Inflammatory macrophage treated with lipopolysaccharide for 4 hours (primary cell): ENCODE measurements at regions not wholly inside any gene's neighbourhood (a gene's known extent, or its start where the extent isn't known, plus 50 kb on each side); places are given as distances from the start of the nearest gene placed in this dataset.
"Not testable (repeated sequence)": the region's sequence is repeated elsewhere in the genome, so short reads cannot be mapped to it uniquely, and the experiment has no call there.

Experiments
- DNase-seq: peaks from one replicate; pipeline ENCODE4 v3.0.0-alpha.2; 2020

DNA sequence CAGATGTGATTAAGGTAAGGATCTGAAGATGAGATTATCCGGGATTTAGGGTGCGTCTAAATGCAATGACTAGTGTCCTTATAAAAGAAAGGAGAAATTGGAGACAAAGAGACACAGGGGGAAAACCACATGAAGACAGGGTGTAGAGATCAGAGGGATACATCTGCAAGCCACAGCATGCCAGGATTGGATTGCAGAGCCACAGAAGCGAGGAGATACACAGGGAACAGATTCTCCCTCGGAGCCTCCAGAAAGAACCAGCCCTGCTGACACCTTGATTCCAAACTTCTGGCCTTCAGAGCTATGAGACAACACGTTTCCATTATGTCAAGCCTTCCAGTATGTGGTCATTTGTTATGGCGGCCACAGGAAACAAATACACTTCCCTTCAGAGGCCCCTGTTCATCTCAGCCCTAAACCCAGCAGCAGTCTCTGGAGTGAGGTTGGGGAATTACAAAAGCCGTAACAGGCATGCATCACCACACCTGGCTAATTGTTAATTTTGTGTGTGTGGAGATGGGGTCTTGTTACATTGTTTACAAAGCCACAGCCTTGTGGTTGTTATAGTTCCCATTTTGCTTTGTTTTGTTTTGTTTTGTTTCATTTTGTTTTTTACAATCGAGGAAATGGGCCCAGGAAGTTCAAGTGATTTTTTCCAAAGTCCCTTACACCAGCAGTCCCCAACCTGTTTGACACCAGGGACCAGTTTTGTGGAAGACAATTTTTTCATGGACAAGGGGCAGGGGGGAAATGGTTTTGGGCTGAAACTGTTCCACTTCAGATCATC is 51.6 kb upstream of the LYRM9 start:
- no peak for DNase-seq

DNA sequence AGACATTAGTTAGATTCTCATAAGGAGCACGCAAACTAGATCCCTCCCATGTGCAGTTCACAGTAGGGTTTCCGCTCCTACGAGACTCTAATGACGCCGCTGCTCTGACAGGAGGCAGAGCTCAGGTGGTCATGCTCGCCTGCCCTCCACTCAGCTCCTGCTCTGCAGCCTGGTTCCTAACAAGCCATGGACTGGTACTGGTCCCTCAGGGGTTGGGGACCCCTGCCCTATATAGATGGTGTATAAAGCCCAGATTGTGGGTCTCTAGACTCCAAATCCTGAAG is 52.1 kb upstream of the LYRM9 start:
- DNase-seq, result no peak

DNA sequence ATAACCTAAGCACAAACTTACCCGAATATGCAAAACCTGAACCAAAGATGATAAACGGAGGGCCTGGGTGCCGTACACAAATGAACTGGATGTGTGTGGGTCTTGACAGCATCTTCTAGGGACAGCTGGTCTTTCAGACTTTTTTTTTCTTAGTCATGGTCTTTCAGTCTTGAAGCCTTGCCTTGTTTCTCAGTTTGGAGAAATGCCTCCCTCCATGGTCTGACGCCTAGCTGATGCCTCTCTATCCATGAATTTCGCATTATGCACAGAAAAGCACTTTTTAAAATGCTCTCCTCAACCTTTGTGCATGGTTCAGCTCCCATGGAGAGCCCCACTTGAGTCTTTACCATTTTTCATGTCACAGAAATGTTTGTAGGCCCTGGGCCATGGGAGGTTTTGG is 52.8 kb upstream of the LYRM9 start:
- no peak for DNase-seq

DNA sequence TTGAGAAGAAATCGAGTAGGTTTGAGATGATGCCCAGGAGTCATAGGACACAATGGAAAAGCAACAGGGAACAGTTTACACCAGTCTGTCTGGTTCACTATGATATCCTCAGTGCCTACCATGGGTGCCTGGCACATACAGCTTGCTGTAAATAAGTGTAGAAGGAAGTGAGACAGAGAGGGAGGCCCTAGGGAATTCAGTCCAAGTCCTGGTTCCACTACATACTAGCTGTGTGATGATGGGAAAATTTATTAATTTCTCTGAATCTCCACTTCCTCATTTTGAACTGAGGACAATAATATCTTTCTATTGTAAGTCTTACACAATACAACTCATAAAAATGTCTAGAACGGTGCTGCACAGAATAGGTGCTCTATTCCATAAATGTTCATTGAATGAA is 53.3 kb upstream of the LYRM9 start:
- peak; percentile 52 for DNase-seq

DNA sequence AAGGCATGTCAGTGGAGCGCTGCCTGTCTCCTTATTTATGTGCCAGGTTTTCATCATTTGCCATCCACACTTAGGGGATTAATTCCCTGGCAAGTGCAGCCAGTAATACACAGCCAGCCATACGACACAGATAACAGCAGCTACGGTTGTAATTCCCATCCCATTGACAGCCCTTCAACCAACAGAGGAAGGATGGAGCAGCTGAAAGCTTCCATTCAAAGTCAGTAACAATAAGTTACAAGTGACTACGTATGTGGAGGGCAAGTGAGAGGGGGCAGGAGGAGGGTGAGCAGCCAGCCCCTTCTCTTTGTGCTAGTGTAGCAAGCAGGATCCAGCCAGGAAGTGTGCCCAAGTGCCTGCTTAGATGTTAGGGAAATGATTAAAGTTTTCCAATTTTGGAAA is 53.8 kb upstream of the LYRM9 start:
- no peak for DNase-seq

DNA sequence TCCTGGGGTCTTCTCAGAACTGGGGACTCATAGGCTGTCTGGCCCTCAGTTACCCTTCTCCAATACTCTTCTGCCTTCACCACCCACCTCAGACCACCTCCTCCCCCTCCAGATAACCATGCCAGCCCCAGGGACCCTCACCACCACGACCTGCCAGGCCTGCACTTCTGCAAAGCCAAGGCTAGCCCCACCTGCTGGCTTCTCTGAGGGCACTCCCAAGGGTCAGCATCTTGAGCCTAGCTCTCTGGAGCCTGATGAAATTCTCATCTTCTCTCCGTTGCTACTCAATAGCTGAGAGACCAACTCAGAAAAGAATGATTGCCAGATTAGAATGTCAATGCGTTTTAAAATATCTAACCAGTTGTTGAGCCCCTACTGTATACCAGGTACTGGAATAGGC is 56.1 kb upstream of the LYRM9 start:
- no peak for DNase-seq

DNA sequence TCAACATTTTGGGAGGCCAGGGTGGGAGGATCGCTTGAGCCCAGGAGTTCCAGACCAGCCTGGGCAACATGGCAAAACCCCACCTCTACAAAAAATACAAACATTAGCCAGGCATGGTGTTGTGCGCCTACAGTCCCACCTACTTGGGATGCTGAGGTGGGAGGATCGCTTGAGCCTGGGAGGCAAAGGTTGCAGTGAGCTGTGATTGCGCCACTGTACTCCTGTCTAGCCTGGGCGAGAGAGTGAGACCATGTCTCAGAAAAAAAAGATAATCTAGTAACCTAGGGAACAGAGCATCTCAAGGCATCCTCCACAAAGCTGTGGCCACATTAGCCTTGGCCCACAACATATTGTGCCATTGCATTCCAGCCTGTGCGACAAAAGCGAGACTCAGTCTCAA is 57.1 kb upstream of the LYRM9 start:
- not testable (repeated sequence) for DNase-seq

DNA sequence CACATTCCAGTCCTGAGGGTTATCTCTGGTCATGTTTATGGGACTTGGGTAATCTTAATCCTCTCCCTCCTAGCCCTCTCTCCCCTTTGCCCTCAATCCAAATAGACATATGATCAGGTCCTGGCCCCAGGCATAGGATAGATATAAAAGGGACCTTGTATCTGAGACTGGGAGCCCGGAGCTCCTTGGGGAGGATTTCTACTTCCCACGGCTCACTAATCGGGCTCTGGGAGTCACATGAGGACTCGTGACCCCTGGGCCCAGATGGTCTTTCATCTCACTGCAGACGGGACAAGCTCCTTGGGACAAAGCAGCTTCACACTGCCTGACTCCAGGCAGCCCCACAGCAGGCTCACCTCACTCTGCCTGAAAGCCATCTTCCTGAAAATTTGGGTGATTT is 57.8 kb upstream of the LYRM9 start:
- no peak for DNase-seq

DNA sequence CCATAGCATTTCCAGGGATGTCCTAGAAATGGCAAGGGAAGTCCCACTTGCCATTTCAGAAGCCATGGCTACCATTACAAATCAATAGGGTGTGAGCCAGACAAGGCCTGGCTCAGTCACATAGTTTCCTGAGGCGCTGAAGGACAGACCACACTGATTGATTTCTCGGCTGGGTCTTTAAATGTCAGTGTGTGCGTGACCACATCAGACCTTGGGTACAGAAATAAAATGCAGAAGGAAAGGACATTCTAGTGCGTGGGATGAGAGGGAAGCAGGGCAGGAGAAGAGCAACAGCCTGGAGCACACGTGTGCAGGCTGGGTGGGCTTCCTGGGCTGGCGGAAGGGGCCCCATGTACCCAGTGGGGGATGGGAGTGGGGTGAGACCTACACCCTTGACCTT is 58.7 kb upstream of the LYRM9 start:
- peak; percentile 45 for DNase-seq

DNA sequence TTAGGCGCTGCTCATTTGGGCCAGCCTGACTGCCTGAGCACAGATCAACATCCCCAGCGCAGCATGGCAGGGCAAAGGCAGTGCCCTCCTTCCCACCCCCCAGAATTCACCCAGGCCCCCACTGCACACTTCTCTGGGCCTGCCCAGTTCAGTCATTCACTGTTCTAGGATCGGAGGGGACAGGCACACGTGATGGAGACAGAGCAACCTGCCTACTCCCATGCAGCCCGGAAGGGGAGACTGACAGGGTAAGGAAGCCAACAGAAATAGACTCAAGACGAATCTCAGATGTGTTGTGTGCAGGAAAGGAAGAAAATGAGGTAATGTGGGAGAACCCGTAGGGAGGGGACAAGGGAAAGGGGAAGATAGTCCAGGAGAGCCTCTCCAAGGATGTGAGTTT is 59.2 kb upstream of the LYRM9 start:
- DNase-seq, result no peak

DNA sequence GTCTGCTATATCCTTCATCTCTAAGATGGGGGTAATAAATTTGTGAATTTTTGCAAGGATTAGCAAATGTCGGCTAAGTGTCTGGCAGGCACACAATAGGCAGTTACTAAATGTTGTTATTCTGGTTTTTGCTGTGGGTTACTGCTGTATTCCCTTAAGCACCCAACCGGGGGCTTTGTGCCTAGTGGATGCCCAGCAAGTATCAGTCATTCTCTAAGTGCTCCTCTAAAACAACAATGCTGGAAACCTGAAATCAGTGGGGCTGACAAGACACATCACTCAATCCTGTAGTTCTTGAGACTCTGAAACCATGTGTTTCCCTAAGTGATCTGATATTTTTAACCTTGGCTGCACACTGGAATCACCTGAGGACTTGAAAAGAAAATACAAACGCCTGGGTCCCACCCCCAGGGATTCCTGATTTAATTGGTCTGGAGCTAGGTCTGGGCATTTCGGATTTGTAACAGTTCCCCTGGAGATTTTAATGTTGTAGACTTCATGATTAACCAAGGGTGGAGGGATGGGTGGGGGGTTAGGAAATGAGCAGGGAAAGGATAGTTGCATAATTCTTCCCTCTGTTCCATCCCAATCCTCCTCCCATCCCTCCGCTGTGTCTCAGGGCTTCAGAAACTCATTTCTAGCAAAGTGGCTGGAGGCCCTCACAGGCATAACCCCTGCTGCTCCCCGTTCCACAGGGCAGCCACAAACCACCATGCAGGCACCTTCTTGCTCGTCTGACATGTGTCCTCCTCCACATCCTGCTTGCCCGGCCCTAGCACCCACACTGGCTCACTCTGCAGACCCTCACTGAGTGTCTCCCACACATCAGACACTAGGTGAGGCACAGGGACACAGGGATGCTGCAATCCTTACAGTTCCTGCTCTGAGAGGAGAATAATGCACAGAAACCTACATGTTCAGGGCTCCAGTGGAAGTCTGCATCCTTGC is 61.7 kb upstream of the LYRM9 start:
- DNase-seq, result no peak

DNA sequence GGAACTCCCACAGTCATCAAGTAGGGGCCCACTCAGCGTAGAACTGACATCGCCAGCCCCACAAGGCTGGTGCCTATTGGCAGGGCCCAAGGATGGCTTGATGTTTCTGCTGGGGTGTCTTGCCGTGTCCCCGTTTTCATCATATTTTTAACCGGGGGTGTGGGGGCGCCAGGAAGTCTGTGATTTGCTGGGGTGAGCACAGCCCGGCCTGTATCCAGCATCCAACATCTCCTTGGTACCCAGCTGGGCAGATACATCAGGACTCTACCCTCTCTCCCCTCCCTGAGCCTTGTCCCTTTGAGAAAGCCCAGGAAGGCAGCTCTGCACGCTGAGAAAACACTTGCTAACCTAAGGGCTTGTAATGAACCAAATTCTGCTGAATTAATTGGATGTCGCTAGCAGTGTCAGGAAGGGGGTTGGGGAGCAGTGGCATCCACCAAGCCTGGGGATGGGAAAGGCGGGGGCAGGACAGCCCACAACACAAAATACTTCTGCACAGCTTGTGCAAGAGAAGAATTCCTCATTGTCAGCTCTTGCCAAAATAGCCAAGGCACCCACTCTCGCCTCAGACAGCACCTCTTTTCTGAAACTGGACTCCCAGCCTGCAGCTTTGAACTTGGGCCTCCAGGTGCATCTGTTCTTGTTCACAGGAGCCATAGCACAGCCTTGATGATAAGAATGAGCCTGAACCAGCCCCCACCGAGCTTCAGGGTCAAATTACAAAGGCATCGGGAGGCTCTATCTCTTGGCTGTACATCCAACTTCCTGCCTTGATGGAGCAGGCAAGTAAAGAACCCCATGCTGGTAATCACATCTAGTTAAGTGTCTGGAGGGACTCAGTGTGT is 63.7 kb upstream of the LYRM9 start:
- DNase-seq, result no peak

DNA sequence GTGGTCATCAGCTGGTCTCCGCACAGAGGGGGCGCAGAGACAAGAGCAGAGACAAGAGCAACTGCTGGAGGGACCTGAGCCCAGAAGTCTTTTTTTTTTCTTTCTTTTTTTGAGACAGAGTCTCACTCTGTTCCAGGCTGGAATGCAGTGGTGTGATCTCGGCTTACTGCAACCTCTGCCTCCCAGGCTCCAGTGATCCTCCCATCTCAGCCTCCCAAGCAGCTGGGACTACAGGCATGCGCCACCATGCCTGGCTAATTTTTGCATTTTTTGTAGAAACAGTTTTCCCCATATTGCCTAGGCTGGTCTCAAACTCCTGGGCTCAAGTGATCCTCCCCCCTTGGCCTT is 64.3 kb upstream of the LYRM9 start:
- DNase-seq, result not testable (repeated sequence)

DNA sequence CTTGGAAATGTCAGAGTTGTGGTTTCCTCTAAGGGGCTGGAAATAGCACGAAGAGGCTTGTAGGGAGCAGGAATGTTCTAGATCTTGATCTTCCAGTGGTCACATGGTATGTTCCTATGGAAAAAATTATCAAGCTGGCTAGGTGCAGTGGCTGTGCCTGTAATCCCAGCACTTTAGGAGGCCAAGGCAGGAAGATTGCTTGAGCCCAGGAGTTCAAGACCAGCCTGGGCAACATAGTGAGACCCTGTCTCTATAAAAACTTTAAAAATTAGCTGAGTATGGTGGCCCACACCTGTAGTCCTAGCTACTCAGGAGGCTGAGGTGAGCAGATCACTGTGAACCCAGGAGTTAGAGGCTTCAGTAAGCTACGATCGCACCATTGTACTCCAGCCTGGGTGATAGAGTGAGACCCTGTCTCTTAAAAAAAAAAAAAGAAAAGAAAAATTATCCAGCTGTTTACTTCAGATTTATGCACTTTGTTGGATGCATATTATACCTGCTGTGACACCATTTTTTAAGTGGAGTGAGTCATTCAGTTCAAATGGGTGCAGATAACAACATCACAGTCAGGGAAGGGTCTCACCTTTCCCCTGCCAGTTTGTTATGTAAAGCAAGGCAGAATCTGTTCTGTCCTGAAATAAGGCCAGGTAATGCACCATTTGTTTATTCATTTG is 65.7 kb upstream of the LYRM9 start:
- no peak for DNase-seq

DNA sequence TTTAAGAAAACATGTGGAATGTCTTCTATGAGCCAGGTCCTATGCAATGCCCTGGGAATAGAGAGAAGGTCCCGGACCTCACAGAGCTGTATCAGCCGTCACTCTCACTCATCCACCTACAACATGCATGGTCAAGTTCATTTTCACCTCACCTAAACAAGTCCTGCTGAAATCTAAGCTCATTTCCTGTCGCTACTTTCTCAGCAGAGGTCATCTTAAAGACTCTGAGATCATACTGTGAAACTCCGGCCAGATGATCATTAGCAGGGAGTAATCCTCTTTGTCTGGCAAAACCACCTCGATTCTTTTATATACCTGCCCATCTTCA is 66.2 kb upstream of the LYRM9 start:
- no peak for DNase-seq

DNA sequence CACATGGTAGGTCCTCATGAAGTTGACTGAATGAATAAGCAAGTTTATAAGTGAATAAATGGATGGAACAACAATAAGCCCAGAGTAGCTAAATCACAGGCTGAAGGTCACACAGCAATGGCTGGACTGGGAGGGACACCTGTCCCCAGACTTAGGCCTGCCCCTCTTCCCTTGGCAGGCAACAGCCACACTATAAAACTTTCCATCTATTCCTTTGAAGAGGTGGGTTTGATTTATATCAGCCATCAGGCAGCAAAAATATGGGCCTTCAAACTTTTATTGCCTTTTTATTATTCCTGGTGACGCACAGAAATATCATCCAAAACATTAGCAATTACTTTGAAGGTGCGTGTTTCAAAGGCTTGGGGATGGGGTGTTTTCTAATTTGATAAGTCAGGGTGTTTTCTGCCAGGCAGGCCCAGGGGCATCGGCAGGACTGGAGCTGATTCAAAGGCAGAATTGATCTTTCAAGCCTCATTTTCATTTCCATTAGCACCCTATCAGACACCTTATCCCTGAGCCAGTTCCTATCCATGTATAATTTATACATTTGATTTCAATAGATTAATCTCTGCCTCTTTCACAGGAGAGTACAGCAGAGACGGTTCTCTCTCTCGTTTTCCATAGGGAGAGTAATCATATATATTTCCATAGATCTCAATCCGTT is 67.2 kb upstream of the LYRM9 start:
- DNase-seq, result no peak

DNA sequence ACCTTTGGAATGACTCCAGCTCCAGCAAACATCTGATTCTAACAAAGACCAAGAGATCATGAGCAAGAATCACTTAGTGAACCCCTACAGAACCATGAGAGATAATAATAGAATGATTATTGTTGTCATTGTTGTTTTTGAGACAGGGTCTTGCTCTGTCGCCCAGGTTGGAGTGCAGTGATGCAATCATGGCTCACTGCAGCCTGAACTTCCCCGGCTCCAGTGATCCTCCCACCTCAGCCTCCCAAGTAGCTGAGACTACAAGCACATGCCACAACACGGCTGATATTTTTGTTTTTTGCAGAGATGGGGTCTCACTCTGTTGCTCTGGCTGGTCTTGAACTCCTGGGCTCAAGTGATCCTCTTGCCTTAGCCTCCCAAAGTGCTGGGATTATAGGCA is 69.4 kb upstream of the LYRM9 start:
- not testable (repeated sequence) for DNase-seq

DNA sequence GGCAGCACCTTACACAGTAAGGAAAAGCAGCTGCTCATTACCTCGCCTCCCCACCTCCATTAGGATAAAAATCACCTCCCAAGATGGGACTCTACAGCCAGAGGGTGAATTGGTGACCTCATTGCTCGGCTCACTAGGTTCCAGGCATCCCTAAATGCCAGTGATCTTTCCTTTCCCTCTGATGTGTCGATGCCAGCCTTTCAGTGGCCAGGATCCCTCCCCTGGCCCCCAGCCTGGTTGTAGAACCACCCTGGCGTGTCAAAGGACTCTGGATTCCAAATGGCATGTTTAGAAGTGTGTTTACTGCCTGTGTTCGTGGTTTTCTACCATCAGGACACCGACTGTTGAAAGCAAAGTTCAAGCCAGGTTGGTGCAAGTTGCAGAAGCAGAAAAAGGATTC is 72.1 kb upstream of the LYRM9 start:
- DNase-seq, result no peak

DNA sequence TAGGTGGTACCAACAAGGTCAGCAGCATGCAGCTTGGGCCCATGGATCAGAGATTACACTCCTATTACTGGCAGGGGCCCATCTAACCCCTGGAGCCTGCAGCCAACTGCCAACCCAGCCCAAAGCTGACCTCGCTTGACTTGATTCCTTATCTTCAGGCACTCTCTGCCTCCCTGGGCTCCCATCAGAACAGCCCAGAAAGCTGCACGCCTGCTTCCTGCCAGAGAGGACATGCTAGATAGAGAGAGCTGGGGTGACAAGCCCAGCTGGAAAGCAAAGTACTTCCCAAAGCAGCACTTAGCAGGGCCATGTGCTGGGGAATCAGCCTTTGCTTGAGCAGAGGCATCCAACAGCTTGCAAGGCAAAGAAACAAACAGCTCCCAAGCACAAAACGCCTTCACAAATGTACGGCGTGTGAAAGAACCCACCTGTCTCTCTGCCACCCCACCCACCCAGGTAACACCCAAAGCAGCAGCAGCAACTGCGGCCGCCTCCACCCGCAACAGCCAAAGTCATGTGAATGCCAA is 74.2 kb upstream of the NLK start:
- no peak for DNase-seq

DNA sequence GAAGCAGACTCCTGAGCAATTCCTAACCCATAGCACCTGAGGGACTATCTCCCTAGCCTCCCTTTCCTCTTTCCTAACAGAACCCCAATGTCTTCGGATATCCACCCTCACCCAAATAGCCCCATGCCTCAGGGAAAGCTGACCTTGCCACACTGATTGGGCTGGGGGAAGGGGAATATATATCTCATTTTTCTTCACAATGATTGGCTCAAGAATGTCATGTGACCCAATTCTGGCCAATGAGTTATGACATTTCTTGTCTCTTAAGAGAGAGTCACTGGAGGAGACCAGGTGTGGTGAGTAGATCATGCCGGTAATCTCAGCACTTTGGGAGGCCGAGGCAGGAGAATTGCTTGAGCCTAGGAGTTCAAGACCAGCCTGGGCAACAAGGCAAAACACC is 71.9 kb upstream of the NLK start:
- no peak for DNase-seq

DNA sequence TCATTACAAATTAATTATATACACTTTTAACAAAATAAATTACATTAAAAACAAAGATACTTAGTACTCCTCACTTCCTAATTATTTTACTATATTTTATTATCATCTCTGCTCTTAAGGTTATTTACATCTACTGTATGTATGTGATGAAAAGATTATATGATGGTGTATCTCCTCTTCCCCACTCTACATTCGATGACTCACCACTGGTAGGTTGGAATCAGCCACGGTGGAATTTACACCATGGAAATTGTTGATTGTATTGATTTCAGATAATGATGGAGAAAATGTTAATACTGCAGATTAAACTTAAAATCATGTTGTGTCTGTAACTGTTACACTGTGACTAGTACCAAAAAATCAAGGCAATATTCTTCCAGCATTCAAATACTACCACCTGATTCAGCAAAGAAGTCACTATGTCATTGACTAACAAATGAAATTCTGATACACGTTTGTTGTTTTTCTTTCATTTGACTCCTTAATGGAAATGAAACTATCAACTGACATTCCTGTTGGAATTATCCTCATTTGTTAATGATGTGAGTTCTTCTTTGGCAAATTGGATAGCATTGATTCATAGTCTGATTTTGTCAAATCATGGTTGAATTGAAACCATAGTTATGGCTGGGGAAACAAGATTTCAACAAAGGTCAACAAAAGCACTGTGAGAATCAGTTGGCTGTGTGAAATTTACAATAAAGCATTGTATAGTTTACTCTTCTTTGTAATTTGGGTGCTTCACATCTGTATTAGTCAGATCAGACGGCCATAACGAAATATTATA is 69.0 kb upstream of the NLK start:
- DNase-seq, result no peak

DNA sequence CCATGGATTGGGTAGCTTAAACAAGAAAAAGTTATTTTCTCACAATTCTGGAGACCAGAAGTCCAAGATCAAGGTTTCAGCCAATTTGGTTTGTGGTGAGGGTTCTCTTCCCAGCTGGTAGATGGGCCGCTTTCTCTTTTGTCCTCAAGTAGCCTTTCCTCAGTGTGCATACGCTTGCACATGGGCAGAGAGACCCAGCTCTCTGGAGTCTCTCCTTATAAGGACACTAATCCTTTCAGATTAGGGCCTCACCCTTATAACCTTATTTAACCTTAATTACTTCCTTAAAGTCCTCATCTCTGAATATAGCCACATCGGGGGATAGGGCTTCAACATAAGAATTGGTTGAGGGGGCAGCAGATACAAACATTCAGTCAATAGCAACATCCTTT is 68.4 kb upstream of the NLK start:
- DNase-seq, result no peak
